ENCODE measurements at regions not wholly inside any gene's neighbourhood (a gene's known extent, or its start where the extent isn't known, plus 50 kb on each side); places are given as distances from the start of the nearest gene placed in this dataset.

GRCh38 chr12:28618171-28618570, 427.9 kb downstream of the CCDC91 start:
- ChIA-PET CTCF (no interaction called here), SMC1A (ENCODE audit: uncharacterized antibody, unreplicated experiment) (no interaction called here), RAD21 (ENCODE audit: unreplicated experiment) (no interaction called here), POLR2A (no interaction called here)
- Histone ChIP-seq H2AFZ (ENCODE audit: control insufficient read depth, low read depth, low read length) (no peak overlapping the region), H4K20me1 (ENCODE audit: control insufficient read depth, insufficient read depth) (no peaks in the 10 kb centered on the region), H3K27me3 (replicated peaks in 1 of 2; ENCODE audit: control insufficient read depth in 2 of 2, insufficient read depth in 2 of 2, low read length in 1 of 2) (no peaks in the 10 kb centered on the region), H3K9ac (ENCODE audit: control insufficient read depth, insufficient read depth, low read length) (no peak overlapping the region), H3K27ac (ENCODE audit: control insufficient read depth, insufficient read depth) (no peak overlapping the region), H3K36me3 (ENCODE audit: control insufficient read depth in 2 of 2, insufficient read depth in 2 of 2, low read length in 1 of 2) (no peaks in the 10 kb centered on the region), H3K4me3 (no peak overlapping the region), H3K4me1 (ENCODE audit: control insufficient read depth, insufficient read depth, low read length) (no peaks in the 10 kb centered on the region), H3K4me2 (ENCODE audit: control insufficient read depth, insufficient read depth) (no peak overlapping the region), H3K9me3 (replicated peaks; ENCODE audit: control insufficient read depth, insufficient read depth, low read length) (no peaks in the 10 kb centered on the region), H3K79me2 (ENCODE audit: control insufficient read depth, insufficient read depth, low read length) (no peaks in the 10 kb centered on the region)
- in situ Hi-C loops (cut with MboI): no loop called here
- DNase-seq (ENCODE audit: low read depth, low spot score) (no peak), FAIRE-seq (no peak), ATAC-seq (no peak)
- intact Hi-C loops (cut with micrococcal nuclease; ENCODE audit: unreplicated experiment): no loop called here
- no TSS peak for BruUV-seq (replicated peaks)
- WGBS (ENCODE audit: insufficient coverage, insufficient replicate concordance, low lambda C conversion rate, missing lambda C conversion rate): 10% methylated on average over 1 of the region's 1 CpG
- no peak for TF ChIP-seq GATAD2B (conservative IDR thresholded peaks at IDR 0.05; ENCODE audit: low read depth)
- TF ChIP-seq ASH2L (IDR thresholded peaks at IDR 0.05; ENCODE audit: borderline replicate concordance, low read depth): no peak
- TF ChIP-seq RUNX3 (IDR thresholded peaks at IDR 0.05; ENCODE audit: low read length): no peak
- no peak for TF ChIP-seq SREBF1 (IDR thresholded peaks at IDR 0.05; ENCODE audit: low read length)
- TF ChIP-seq CEBPB (IDR thresholded peaks at IDR 0.05; ENCODE audit: borderline replicate concordance in 1 of 2, low read depth in 2 of 2, low read length in 2 of 2): no peak
- TF ChIP-seq MTA3 (IDR thresholded peaks at IDR 0.05; ENCODE audit: borderline replicate concordance, low read length): no peak
- TF ChIP-seq, protein P1, sequence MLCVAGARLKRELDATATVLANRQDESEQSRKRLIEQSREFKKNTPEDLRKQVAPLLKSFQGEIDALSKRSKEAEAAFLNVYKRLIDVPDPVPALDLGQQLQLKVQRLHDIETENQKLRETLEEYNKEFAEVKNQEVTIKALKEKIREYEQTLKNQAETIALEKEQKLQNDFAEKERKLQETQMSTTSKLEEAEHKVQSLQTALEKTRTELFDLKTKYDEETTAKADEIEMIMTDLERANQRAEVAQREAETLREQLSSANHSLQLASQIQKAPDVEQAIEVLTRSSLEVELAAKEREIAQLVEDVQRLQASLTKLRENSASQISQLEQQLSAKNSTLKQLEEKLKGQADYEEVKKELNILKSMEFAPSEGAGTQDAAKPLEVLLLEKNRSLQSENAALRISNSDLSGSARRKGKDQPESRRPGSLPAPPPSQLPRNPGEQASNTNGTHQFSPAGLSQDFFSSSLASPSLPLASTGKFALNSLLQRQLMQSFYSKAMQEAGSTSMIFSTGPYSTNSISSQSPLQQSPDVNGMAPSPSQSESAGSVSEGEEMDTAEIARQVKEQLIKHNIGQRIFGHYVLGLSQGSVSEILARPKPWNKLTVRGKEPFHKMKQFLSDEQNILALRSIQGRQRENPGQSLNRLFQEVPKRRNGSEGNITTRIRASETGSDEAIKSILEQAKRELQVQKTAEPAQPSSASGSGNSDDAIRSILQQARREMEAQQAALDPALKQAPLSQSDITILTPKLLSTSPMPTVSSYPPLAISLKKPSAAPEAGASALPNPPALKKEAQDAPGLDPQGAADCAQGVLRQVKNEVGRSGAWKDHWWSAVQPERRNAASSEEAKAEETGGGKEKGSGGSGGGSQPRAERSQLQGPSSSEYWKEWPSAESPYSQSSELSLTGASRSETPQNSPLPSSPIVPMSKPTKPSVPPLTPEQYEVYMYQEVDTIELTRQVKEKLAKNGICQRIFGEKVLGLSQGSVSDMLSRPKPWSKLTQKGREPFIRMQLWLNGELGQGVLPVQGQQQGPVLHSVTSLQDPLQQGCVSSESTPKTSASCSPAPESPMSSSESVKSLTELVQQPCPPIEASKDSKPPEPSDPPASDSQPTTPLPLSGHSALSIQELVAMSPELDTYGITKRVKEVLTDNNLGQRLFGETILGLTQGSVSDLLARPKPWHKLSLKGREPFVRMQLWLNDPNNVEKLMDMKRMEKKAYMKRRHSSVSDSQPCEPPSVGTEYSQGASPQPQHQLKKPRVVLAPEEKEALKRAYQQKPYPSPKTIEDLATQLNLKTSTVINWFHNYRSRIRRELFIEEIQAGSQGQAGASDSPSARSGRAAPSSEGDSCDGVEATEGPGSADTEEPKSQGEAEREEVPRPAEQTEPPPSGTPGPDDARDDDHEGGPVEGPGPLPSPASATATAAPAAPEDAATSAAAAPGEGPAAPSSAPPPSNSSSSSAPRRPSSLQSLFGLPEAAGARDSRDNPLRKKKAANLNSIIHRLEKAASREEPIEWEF (IDR thresholded peaks at IDR 0.05; ENCODE audit: insufficient replicate concordance, low read depth, low read length): no peak
- TF ChIP-seq DPF2 (IDR thresholded peaks at IDR 0.05): no peak
- no peak for TF ChIP-seq CHD4 (IDR thresholded peaks at IDR 0.05)
- no peak for TF ChIP-seq KDM1A (IDR thresholded peaks at IDR 0.05; ENCODE audit: borderline replicate concordance)
- no peak for TF ChIP-seq SUZ12 (IDR thresholded peaks at IDR 0.05; ENCODE audit: unreplicated experiment)
- TF ChIP-seq, protein P2, sequence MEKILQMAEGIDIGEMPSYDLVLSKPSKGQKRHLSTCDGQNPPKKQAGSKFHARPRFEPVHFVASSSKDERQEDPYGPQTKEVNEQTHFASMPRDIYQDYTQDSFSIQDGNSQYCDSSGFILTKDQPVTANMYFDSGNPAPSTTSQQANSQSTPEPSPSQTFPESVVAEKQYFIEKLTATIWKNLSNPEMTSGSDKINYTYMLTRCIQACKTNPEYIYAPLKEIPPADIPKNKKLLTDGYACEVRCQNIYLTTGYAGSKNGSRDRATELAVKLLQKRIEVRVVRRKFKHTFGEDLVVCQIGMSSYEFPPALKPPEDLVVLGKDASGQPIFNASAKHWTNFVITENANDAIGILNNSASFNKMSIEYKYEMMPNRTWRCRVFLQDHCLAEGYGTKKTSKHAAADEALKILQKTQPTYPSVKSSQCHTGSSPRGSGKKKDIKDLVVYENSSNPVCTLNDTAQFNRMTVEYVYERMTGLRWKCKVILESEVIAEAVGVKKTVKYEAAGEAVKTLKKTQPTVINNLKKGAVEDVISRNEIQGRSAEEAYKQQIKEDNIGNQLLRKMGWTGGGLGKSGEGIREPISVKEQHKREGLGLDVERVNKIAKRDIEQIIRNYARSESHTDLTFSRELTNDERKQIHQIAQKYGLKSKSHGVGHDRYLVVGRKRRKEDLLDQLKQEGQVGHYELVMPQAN (conservative IDR thresholded peaks at IDR 0.05): no peak
- TF ChIP-seq, protein P3, sequence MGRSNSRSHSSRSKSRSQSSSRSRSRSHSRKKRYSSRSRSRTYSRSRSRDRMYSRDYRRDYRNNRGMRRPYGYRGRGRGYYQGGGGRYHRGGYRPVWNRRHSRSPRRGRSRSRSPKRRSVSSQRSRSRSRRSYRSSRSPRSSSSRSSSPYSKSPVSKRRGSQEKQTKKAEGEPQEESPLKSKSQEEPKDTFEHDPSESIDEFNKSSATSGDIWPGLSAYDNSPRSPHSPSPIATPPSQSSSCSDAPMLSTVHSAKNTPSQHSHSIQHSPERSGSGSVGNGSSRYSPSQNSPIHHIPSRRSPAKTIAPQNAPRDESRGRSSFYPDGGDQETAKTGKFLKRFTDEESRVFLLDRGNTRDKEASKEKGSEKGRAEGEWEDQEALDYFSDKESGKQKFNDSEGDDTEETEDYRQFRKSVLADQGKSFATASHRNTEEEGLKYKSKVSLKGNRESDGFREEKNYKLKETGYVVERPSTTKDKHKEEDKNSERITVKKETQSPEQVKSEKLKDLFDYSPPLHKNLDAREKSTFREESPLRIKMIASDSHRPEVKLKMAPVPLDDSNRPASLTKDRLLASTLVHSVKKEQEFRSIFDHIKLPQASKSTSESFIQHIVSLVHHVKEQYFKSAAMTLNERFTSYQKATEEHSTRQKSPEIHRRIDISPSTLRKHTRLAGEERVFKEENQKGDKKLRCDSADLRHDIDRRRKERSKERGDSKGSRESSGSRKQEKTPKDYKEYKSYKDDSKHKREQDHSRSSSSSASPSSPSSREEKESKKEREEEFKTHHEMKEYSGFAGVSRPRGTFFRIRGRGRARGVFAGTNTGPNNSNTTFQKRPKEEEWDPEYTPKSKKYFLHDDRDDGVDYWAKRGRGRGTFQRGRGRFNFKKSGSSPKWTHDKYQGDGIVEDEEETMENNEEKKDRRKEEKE (IDR thresholded peaks at IDR 0.05): no peak
- no peak for TF ChIP-seq ZNF207 (IDR thresholded peaks at IDR 0.05; ENCODE audit: borderline replicate concordance)
- no peak for TF ChIP-seq SMAD1 (IDR thresholded peaks at IDR 0.05; ENCODE audit: low read depth, partially characterized antibody)
